ENCODE measurements at regions not wholly inside any gene's neighbourhood (a gene's known extent, or its start where the extent isn't known, plus 50 kb on each side); places are given as distances from the start of the nearest gene placed in this dataset.
"Not testable (repeated sequence)": the region's sequence is repeated elsewhere in the genome, so short reads cannot be mapped to it uniquely, and the experiment has no call there.

GRCh38 chr6:112971651-112972050 is 624.5 kb downstream of the RFPL4B start:
- H3K36me3 ChIP-seq = no peaks in the 10 kb centered on the region
- no peaks in the 10 kb centered on the region for H3K27me3 ChIP-seq
- H3K4me1 ChIP-seq = no peaks in the 10 kb centered on the region
- no peaks in the 10 kb centered on the region for H3K9me3 ChIP-seq
- TF ChIP-seq CTCF (IDR thresholded peaks at IDR 0.05) = no peak
- no peak overlapping the region for H3K4me3 ChIP-seq
- no peak for DNase-seq (ENCODE audit: low spot score)
- H3K27ac ChIP-seq = no peak overlapping the region

- H3K9me3 ChIP-seq; H3K27ac ChIP-seq; H3K4me3 ChIP-seq; DNase-seq (ENCODE audit: low spot score); H3K4me1 ChIP-seq; H3K36me3 ChIP-seq; H3K27me3 ChIP-seq: not testable (repeated sequence)
Measured at GRCh38 chr6:112974931-112975330, 627.8 kb downstream of the RFPL4B start.

- not testable (repeated sequence) for H3K4me3 ChIP-seq; H3K36me3 ChIP-seq; H3K9me3 ChIP-seq; H3K4me1 ChIP-seq; H3K27ac ChIP-seq; DNase-seq (ENCODE audit: low spot score); H3K27me3 ChIP-seq
Measured at GRCh38 chr6:112976579-112976978, 629.4 kb downstream of the RFPL4B start.

- TF ChIP-seq CTCF (IDR thresholded peaks at IDR 0.05) = no peak
- Histone ChIP-seq H3K27ac (no peak overlapping the region), H3K9me3 (no peaks in the 10 kb centered on the region), H3K36me3 (no peaks in the 10 kb centered on the region), H3K27me3 (no peaks in the 10 kb centered on the region), H3K4me1 (peaks cover 0 to 6% of the 10 kb centered on the region in 2 donors), H3K4me3 (no peak overlapping the region)
- DNase-seq (ENCODE audit: low spot score) = no peak
Measured at GRCh38 chr6:112979830-112980229, 632.7 kb downstream of the RFPL4B start.

- DNase-seq (ENCODE audit: low spot score) = no peak
- H3K27ac ChIP-seq = no peak overlapping the region
- no peak for TF ChIP-seq CTCF (IDR thresholded peaks at IDR 0.05)
- H3K9me3 ChIP-seq = no peaks in the 10 kb centered on the region
- H3K4me3 ChIP-seq = no peak overlapping the region
- peaks cover 0 to 6% of the 10 kb centered on the region in 2 donors for H3K4me1 ChIP-seq
- H3K36me3 ChIP-seq = no peaks in the 10 kb centered on the region
- no peaks in the 10 kb centered on the region for H3K27me3 ChIP-seq
Measured at GRCh38 chr6:112980676-112981075, 633.5 kb downstream of the RFPL4B start.

GRCh38 chr6:112983713-112984261 is 636.7 kb downstream of the RFPL4B start:
- no peak for DNase-seq (ENCODE audit: low spot score)
- Histone ChIP-seq H3K36me3 (no peaks in the 10 kb centered on the region), H3K4me1 (peaks cover 0 to 6% of the 10 kb centered on the region in 2 donors), H3K27me3 (no peaks in the 10 kb centered on the region), H3K4me3 (no peak overlapping the region), H3K27ac (no peak overlapping the region), H3K9me3 (no peaks in the 10 kb centered on the region)
- no peak for TF ChIP-seq CTCF (IDR thresholded peaks at IDR 0.05)

GRCh38 chr6:112984899-112985298 is 637.8 kb downstream of the RFPL4B start:
- no peak for DNase-seq (ENCODE audit: low spot score)
- H3K4me3 ChIP-seq = no peak overlapping the region
- no peak for TF ChIP-seq CTCF (IDR thresholded peaks at IDR 0.05)
- H3K9me3 ChIP-seq = no peaks in the 10 kb centered on the region
- no peaks in the 10 kb centered on the region for H3K36me3 ChIP-seq
- no peak overlapping the region for H3K27ac ChIP-seq
- peaks cover 0 to 5% of the 10 kb centered on the region in 2 donors for H3K4me1 ChIP-seq
- no peaks in the 10 kb centered on the region for H3K27me3 ChIP-seq
